SK-N-MC (cell line): ENCODE measurements at regions not wholly inside any gene's neighbourhood (a gene's known extent, or its start where the extent isn't known, plus 50 kb on each side); places are given as distances from the start of the nearest gene placed in this dataset.

Source experiments
- EZH2 ChIP-seq: fragments of 200-600 bp; sonication (generic); IDR thresholded peaks from one replicate; pipeline ENCODE4 v1.6.1; 2017; ENCODE audit warnings: antibody characterized with exemption
- POLR2AphosphoS5 ChIP-seq: IDR thresholded peaks from 2 replicates; pipeline ENCODE4 v1.6.1; 2012; ENCODE audit warnings: mild to moderate bottlenecking, low read depth, low read length, borderline replicate concordance

DNA sequence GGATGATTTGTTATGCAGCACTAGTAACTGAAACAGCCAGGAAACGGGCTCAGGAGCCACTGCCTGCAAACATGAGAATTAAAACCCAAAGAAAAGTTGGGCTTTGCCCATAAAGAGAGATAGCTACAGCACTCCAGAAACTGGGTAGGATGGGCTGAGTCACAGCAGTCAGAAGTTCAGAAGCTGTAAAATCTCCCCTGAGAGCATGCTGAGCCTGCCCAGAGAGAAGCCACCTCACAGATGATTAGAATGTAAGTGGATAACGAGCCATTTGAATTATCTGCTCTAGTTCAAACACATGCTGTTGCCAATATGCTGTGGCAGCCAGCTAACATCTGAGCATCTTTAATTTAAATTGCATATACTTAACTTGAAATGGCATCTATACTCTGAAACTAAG lies 388.1 kb upstream of the ACVR2A start:
- TF ChIP-seq POLR2AphosphoS5 (no peak), EZH2 (no peak)
